ENCODE measurements at regions not wholly inside any gene's neighbourhood (a gene's known extent, or its start where the extent isn't known, plus 50 kb on each side); places are given as distances from the start of the nearest gene placed in this dataset.

- no peak for TF ChIP-seq USF2 (CRISPR knock-in tag; IDR thresholded peaks at IDR 0.05)
- no peak for TF ChIP-seq USF1 (CRISPR knock-in tag; IDR thresholded peaks at IDR 0.05)
- TF ChIP-seq REST (IDR thresholded peaks at IDR 0.05; ENCODE audit: borderline replicate concordance) = no peak
- TF ChIP-seq REST (CRISPR knock-in tag; IDR thresholded peaks at IDR 0.05; ENCODE audit: low read depth) = no peak
- no peak for TF ChIP-seq SIX5 (IDR thresholded peaks at IDR 0.05; ENCODE audit: borderline replicate concordance in 1 of 2, insufficient read depth in 1 of 2, low read depth in 1 of 2, low read length in 2 of 2)
- no peak for TF ChIP-seq MAX (CRISPR knock-in tag; IDR thresholded peaks at IDR 0.05)
- TF ChIP-seq ZNF146 (CRISPR knock-in tag; IDR thresholded peaks at IDR 0.05; ENCODE audit: unreplicated experiment) = no peak
- no peak for TF ChIP-seq GTF3C2 (IDR thresholded peaks at IDR 0.05; ENCODE audit: borderline replicate concordance, extremely low read depth, insufficient read length)
- TF ChIP-seq CLOCK (CRISPR knock-in tag; IDR thresholded peaks at IDR 0.05; ENCODE audit: borderline replicate concordance) = no peak
- no peak for TF ChIP-seq CTCF (IDR thresholded peaks at IDR 0.05 in 2 of 3, conservative IDR thresholded peaks at IDR 0.05 in 1 of 3; ENCODE audit: insufficient read depth in 2 of 3, low read depth in 1 of 3, low read length in 3 of 3)
- TF ChIP-seq FOXP1 (CRISPR knock-in tag; IDR thresholded peaks at IDR 0.05) = no peak
- TF ChIP-seq POLR2AphosphoS5 (IDR thresholded peaks at IDR 0.05; ENCODE audit: control insufficient read depth, insufficient read depth, low read depth, low read length) = no peak
- TF ChIP-seq FOXO4 (CRISPR knock-in tag; IDR thresholded peaks at IDR 0.05) = no peak
These were observed 79.9 kb upstream of the MYT1L start for GRCh38 chr2:2410987-2411386.

Data from K562 (cell line).